SU-DHL-6 (cell line): ENCODE measurements at regions not wholly inside any gene's neighbourhood (a gene's known extent, or its start where the extent isn't known, plus 50 kb on each side); places are given as distances from the start of the nearest gene placed in this dataset.

ENCODE experiments used
- H2AFZ ChIP-seq: fragments of 200-600 bp; sonication (generic); 2 replicates; pipeline ENCODE4 v1.6.1; 2014; ENCODE audit warnings: low read depth, mild to moderate bottlenecking, moderate library complexity, mixed read lengths, antibody characterized with exemption, low read length; ENCODE audit not compliant: severe bottlenecking
- H3F3A ChIP-seq: fragments of 200-600 bp; shearing (Covaris generic); 2 replicates; pipeline ENCODE4 v1.6.0; 2016; ENCODE audit warnings: antibody characterized with exemption, mild to moderate bottlenecking; ENCODE audit not compliant: insufficient read depth
- H3K27ac ChIP-seq: fragments of 200-600 bp; sonication (generic); 2 replicates; pipeline ENCODE4 v1.5.1; 2016; ENCODE audit warnings: low read depth, mild to moderate bottlenecking, low read length, moderate library complexity, mixed read lengths
- H3K27me3 ChIP-seq: fragments of 200-600 bp; sonication (generic), shearing (Covaris generic); 2 replicates; pipeline ENCODE4 v1.6.0; 2014; ENCODE audit warnings: mild to moderate bottlenecking, low read length
- H3K36me3 ChIP-seq: fragments of 200-600 bp; sonication (generic); 2 replicates; pipeline ENCODE4 v1.6.1; 2014; ENCODE audit warnings: mild to moderate bottlenecking, low read length, mixed read lengths
- H3K4me2 ChIP-seq: fragments of 300-600, 200-600 bp; shearing (Covaris generic), sonication (generic); 2 replicates; pipeline ENCODE4 v1.6.0; 2014; ENCODE audit warnings: low read length, low read depth, mild to moderate bottlenecking; ENCODE audit not compliant: poor library complexity, severe bottlenecking
- H3K4me3 ChIP-seq: fragments of 200-600 bp; sonication (generic); 2 replicates; pipeline ENCODE4 v1.5.1; 2014; ENCODE audit warnings: antibody characterized with exemption, low read length, mild to moderate bottlenecking, mixed read lengths; ENCODE audit not compliant: insufficient read depth, poor library complexity, severe bottlenecking
- H3K79me2 ChIP-seq: fragments of 200-600 bp; sonication (generic); 2 replicates; pipeline ENCODE4 v1.6.1; 2014; ENCODE audit warnings: mild to moderate bottlenecking, low read length, moderate library complexity; ENCODE audit not compliant: insufficient read depth
- H3K9ac ChIP-seq: fragments of 200-600 bp; sonication (generic); 2 replicates; pipeline ENCODE4 v1.7.0; 2014; ENCODE audit warnings: mild to moderate bottlenecking, low read length
- H3K9me2 ChIP-seq: fragments of 200-600 bp; sonication (generic); replicated peaks from 2 replicates; pipeline ENCODE4 v1.6.1; 2014; ENCODE audit warnings: low read length; ENCODE audit not compliant: insufficient read depth
- H3K9me3 ChIP-seq: fragments of 200-600 bp; sonication (generic); 2 replicates; pipeline ENCODE4 v1.6.1; 2014; ENCODE audit warnings: low read length, mixed read lengths; ENCODE audit not compliant: insufficient read depth
- H4K20me1 ChIP-seq: fragments of 200-600 bp; sonication (generic); 2 replicates; pipeline ENCODE4 v1.6.1; 2014; ENCODE audit warnings: low read depth, mild to moderate bottlenecking, antibody characterized with exemption, low read length, moderate library complexity, mixed read lengths
- CTCF ChIP-seq: fragments of 200-600 bp; sonication (generic); IDR thresholded peaks from one replicate; pipeline ENCODE4 v1.5.1; 2017; ENCODE audit warnings: antibody characterized with exemption, mild to moderate bottlenecking, low read length, moderate library complexity; ENCODE audit not compliant: insufficient read depth, poor library complexity, severe bottlenecking
- EZH2phosphoT487 ChIP-seq: fragments of 200-600 bp; sonication (generic), shearing (Covaris generic); conservative IDR thresholded peaks from 2 replicates; pipeline ENCODE4 v1.6.1; 2018; ENCODE audit warnings: mild to moderate bottlenecking, antibody characterized with exemption, low read length, moderate library complexity, mixed read lengths

- no peak overlapping the region for H2AFZ ChIP-seq
- no peak overlapping the region for H3K27ac ChIP-seq
- H3K4me2 ChIP-seq: no peak overlapping the region
These were observed 279.8 kb downstream of the ZPLD1 start for GRCh38 chr3:102714567-102714966.

GRCh38 chr3:102715030-102715697 is 280.3 kb downstream of the ZPLD1 start:
- H2AFZ ChIP-seq: no peak overlapping the region
- H4K20me1 ChIP-seq: no peaks in the 10 kb centered on the region
- no peak for TF ChIP-seq CTCF
- no peak for TF ChIP-seq EZH2phosphoT487
- H3K4me3 ChIP-seq: no peak overlapping the region
- no peaks in the 10 kb centered on the region for H3K79me2 ChIP-seq
- no peaks in the 10 kb centered on the region for H3K36me3 ChIP-seq
- H3K9me2 ChIP-seq: no peaks in the 10 kb centered on the region
- H3K27ac ChIP-seq: no peak overlapping the region
- no peak overlapping the region for H3K9ac ChIP-seq
- no peaks in the 10 kb centered on the region for H3F3A ChIP-seq
- H3K9me3 ChIP-seq: no peaks in the 10 kb centered on the region
- no peaks in the 10 kb centered on the region for H3K27me3 ChIP-seq
- no peak overlapping the region for H3K4me2 ChIP-seq

More at GRCh38 chr3:102714567-102714966, 279.8 kb downstream of the ZPLD1 start:
- Histone ChIP-seq H3K9me3 (no peaks in the 10 kb centered on the region), H3F3A (no peaks in the 10 kb centered on the region), H3K79me2 (no peaks in the 10 kb centered on the region), H3K36me3 (no peaks in the 10 kb centered on the region), H3K9ac (no peak overlapping the region), H4K20me1 (no peaks in the 10 kb centered on the region), H3K9me2 (no peaks in the 10 kb centered on the region), H3K27me3 (no peaks in the 10 kb centered on the region), H3K4me3 (no peak overlapping the region)
- TF ChIP-seq EZH2phosphoT487 (no peak), CTCF (no peak)

- TF ChIP-seq CTCF: no peak
- no peak for TF ChIP-seq EZH2phosphoT487
These were observed 283.8 kb downstream of the ZPLD1 start for GRCh38 chr3:102718651-102719050.

More at GRCh38 chr3:102718651-102719050, 283.8 kb downstream of the ZPLD1 start:
- Histone ChIP-seq H3K9ac (no peak overlapping the region), H3K4me3 (no peak overlapping the region), H3K79me2 (no peaks in the 10 kb centered on the region), H3K27ac (no peak overlapping the region), H3K4me2 (no peak overlapping the region), H2AFZ (no peak overlapping the region), H3K36me3 (no peaks in the 10 kb centered on the region), H3F3A (no peaks in the 10 kb centered on the region), H3K9me3 (no peaks in the 10 kb centered on the region), H3K9me2 (no peaks in the 10 kb centered on the region), H3K27me3 (no peaks in the 10 kb centered on the region), H4K20me1 (no peaks in the 10 kb centered on the region)
